ENCODE measurements at regions not wholly inside any gene's neighbourhood (a gene's known extent, or its start where the extent isn't known, plus 50 kb on each side); places are given as distances from the start of the nearest gene placed in this dataset.

- TF ChIP-seq POLR2A (IDR thresholded peaks at IDR 0.05; ENCODE audit: low read depth, low read length): no peak
- no peak for TF ChIP-seq POLR2AphosphoS5 (IDR thresholded peaks at IDR 0.05; ENCODE audit: low read depth, low read length)
- TF ChIP-seq TAF1 (IDR thresholded peaks at IDR 0.05; ENCODE audit: low read depth, low read length): no peak
- TF ChIP-seq SPI1 (IDR thresholded peaks at IDR 0.05; ENCODE audit: low read depth, low read length): no peak
- TF ChIP-seq PAX5 (IDR thresholded peaks at IDR 0.05; ENCODE audit: insufficient read depth, low read length, severe bottlenecking): no peak
Observed at GRCh38 chr9:88702985-88703384, 168.0 kb downstream of the NXNL2 start.

Data from GM12891 (cell line).